ENCODE measurements at regions not wholly inside any gene's neighbourhood (a gene's known extent, or its start where the extent isn't known, plus 50 kb on each side); places are given as distances from the start of the nearest gene placed in this dataset.

- H3K9me3 ChIP-seq, result no peaks in the 10 kb centered on the region
- no peak overlapping the region for H3K4me3 ChIP-seq
- no peaks in the 10 kb centered on the region for H3K4me1 ChIP-seq
- DNase-seq (ENCODE audit: low spot score in 2 of 2), result no peak
- no peaks in the 10 kb centered on the region for H3K36me3 ChIP-seq
- no peaks in the 10 kb centered on the region for H3K27me3 ChIP-seq
- TF ChIP-seq, protein P1, sequence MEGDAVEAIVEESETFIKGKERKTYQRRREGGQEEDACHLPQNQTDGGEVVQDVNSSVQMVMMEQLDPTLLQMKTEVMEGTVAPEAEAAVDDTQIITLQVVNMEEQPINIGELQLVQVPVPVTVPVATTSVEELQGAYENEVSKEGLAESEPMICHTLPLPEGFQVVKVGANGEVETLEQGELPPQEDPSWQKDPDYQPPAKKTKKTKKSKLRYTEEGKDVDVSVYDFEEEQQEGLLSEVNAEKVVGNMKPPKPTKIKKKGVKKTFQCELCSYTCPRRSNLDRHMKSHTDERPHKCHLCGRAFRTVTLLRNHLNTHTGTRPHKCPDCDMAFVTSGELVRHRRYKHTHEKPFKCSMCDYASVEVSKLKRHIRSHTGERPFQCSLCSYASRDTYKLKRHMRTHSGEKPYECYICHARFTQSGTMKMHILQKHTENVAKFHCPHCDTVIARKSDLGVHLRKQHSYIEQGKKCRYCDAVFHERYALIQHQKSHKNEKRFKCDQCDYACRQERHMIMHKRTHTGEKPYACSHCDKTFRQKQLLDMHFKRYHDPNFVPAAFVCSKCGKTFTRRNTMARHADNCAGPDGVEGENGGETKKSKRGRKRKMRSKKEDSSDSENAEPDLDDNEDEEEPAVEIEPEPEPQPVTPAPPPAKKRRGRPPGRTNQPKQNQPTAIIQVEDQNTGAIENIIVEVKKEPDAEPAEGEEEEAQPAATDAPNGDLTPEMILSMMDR (IDR thresholded peaks at IDR 0.05), result no peak
- intact Hi-C loops (cut with DNase I), result no loop called here
- H3K27ac ChIP-seq, result no peak overlapping the region
Measured at GRCh38 chr19:28028881-28029444, 1184.0 kb downstream of the UQCRFS1 start.

- intact Hi-C loops (cut with DNase I), result no loop called here
- Histone ChIP-seq H3K4me3 (no peak overlapping the region), H3K27me3 (no peaks in the 10 kb centered on the region), H3K27ac (no peak overlapping the region), H3K36me3 (no peaks in the 10 kb centered on the region), H3K4me1 (no peaks in the 10 kb centered on the region), H3K9me3 (no peaks in the 10 kb centered on the region)
- TF ChIP-seq, protein P1 (IDR thresholded peaks at IDR 0.05), result no peak
- no peak for DNase-seq (ENCODE audit: low spot score in 2 of 2)
Measured at GRCh38 chr19:28027116-28027515, 1185.8 kb downstream of the UQCRFS1 start.

- Histone ChIP-seq H3K4me3 (no peak overlapping the region), H3K27ac (no peak overlapping the region), H3K4me1 (no peaks in the 10 kb centered on the region), H3K9me3 (no peaks in the 10 kb centered on the region), H3K36me3 (no peaks in the 10 kb centered on the region), H3K27me3 (no peaks in the 10 kb centered on the region)
- intact Hi-C loops (cut with DNase I), result no loop called here
- TF ChIP-seq, protein P1 (IDR thresholded peaks at IDR 0.05), result no peak
- DNase-seq (ENCODE audit: low spot score in 2 of 2), result no peak
Measured at GRCh38 chr19:28026636-28027035, 1186.3 kb downstream of the UQCRFS1 start.

GRCh38 chr19:28024920-28025319 is 1188.0 kb downstream of the UQCRFS1 start:
- H3K27ac ChIP-seq, result no peak overlapping the region
- intact Hi-C loops (cut with DNase I), result no loop called here
- H3K4me1 ChIP-seq, result no peaks in the 10 kb centered on the region
- H3K36me3 ChIP-seq, result no peaks in the 10 kb centered on the region
- DNase-seq (ENCODE audit: low spot score in 2 of 2), result no peak
- TF ChIP-seq, protein P1 (IDR thresholded peaks at IDR 0.05), result no peak
- no peak overlapping the region for H3K4me3 ChIP-seq
- no peaks in the 10 kb centered on the region for H3K27me3 ChIP-seq
- H3K9me3 ChIP-seq, result no peaks in the 10 kb centered on the region

DNA sequence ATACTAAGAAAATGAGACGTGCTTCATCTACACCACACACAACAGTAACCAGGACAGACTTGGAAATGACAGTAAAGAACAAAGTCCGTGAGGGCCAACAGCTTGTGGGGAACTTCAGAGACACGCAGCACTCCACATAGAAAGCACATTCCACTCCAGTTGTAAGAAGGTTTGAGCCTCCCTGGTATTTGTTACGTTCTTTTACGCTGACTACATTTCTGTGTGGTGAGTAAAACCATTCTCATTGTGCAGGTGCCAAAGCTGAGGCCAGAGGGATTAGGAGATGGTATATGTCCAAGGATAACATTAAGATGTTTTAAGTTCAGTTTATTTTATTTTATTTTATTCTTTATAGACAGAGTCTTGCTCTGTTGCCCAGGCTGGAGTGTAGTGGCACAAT is 1189.9 kb downstream of the UQCRFS1 start:
- Histone ChIP-seq H3K27me3 (no peaks in the 10 kb centered on the region), H3K27ac (no peak overlapping the region), H3K9me3 (no peaks in the 10 kb centered on the region), H3K4me1 (no peaks in the 10 kb centered on the region), H3K36me3 (no peaks in the 10 kb centered on the region), H3K4me3 (no peak overlapping the region)
- TF ChIP-seq, protein P1 (IDR thresholded peaks at IDR 0.05), result no peak
- no peak for DNase-seq (ENCODE audit: low spot score in 2 of 2)
- intact Hi-C loops (cut with DNase I), result no loop called here

DNA sequence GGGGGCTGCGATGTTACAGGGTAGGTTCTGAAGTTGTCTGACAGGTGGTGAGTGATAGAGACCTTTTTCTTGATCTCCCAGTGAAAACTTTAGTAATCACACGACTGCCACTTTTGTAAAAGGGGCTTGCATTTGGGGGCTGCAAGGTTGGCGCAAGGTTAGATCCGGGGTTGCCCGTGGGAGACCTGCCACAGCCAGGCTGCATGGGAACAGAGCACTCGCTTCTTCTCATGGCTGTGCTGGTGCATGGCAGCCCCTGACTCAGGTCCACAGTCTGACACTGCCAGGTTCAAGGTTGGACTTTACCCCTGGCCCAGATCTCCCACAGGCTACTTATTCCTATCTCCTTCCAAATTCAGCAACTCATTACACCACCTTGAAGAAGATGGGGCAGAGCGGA is 1190.4 kb downstream of the UQCRFS1 start:
- H3K4me1 ChIP-seq, result no peaks in the 10 kb centered on the region
- DNase-seq (ENCODE audit: low spot score in 2 of 2), result no peak
- H3K9me3 ChIP-seq, result no peaks in the 10 kb centered on the region
- no peaks in the 10 kb centered on the region for H3K36me3 ChIP-seq
- intact Hi-C loops (cut with DNase I), result no loop called here
- TF ChIP-seq, protein P1 (IDR thresholded peaks at IDR 0.05), result no peak
- no peak overlapping the region for H3K27ac ChIP-seq
- no peak overlapping the region for H3K4me3 ChIP-seq
- H3K27me3 ChIP-seq, result no peaks in the 10 kb centered on the region
